Mesenchymal stem cell (in vitro differentiated cells and primary cell): ENCODE measurements at regions not wholly inside any gene's neighbourhood (a gene's known extent, or its start where the extent isn't known, plus 50 kb on each side); places are given as distances from the start of the nearest gene placed in this dataset.

Source experiments
- DNase-seq: peaks from one replicate; pipeline ENCODE4 v3.0.0-alpha.2; 2013
- H2AFZ ChIP-seq: one replicate; pipeline ENCODE4 v1.6.1; 2013; ENCODE audit warnings: low read depth, mild to moderate bottlenecking, control low read depth, inconsistent platforms, low read length, moderate library complexity
- H2AK5ac ChIP-seq: 2 replicates; pipeline ENCODE4 v1.6.1; 2013; ENCODE audit warnings: low read length, moderate library complexity, mild to moderate bottlenecking, inconsistent platforms; ENCODE audit not compliant: severe bottlenecking
- H2BK120ac ChIP-seq: one replicate; pipeline ENCODE4 v1.6.1; 2013; ENCODE audit warnings: low read depth, mild to moderate bottlenecking, inconsistent platforms, low read length, moderate library complexity
- H2BK12ac ChIP-seq, 2 experiments: one replicate each; pipeline ENCODE4 v1.6.1; 2013; ENCODE audit warnings: inconsistent platforms in 2 of 2, low read length in 2 of 2, mild to moderate bottlenecking in 2 of 2, moderate library complexity in 2 of 2, control low read depth in 1 of 2
- H2BK15ac ChIP-seq: one replicate; pipeline ENCODE4 v1.6.1; 2013; ENCODE audit warnings: mild to moderate bottlenecking, low read depth, inconsistent platforms; ENCODE audit not compliant: poor library complexity, severe bottlenecking
- H2BK5ac ChIP-seq: 2 replicates; pipeline ENCODE4 v1.6.1; 2013; ENCODE audit warnings: low read depth, mild to moderate bottlenecking, low read length, control low read depth, inconsistent platforms; ENCODE audit not compliant: poor library complexity, severe bottlenecking
- H3K14ac ChIP-seq, 2 experiments: one replicate each; pipeline ENCODE4 v1.6.1; 2013; ENCODE audit warnings: inconsistent platforms in 2 of 2, low read length in 2 of 2, control low read depth in 1 of 2, mild to moderate bottlenecking in 1 of 2, moderate library complexity in 1 of 2
- H3K18ac ChIP-seq, 2 experiments: one replicate each; pipeline ENCODE4 v1.6.1; 2013; ENCODE audit warnings: inconsistent platforms in 2 of 2, low read length in 2 of 2, control low read depth in 1 of 2, low read depth in 1 of 2, mild to moderate bottlenecking in 1 of 2
- H3K23ac ChIP-seq, 2 experiments: one replicate each; pipeline ENCODE4 v1.6.1; 2013; ENCODE audit warnings: inconsistent platforms in 2 of 2, low read length in 2 of 2, mild to moderate bottlenecking in 2 of 2, moderate library complexity in 2 of 2, control low read depth in 1 of 2
- H3K27ac ChIP-seq: 2 replicates; pipeline ENCODE4 v1.5.1; 2013; ENCODE audit warnings: mild to moderate bottlenecking, moderate library complexity, low read length, control low read depth, inconsistent platforms; ENCODE audit not compliant: poor library complexity, severe bottlenecking
- H3K27me3 ChIP-seq, 2 experiments: 2 replicates each; pipeline versions ENCODE4 v1.6.1 to v1.7.0; 2013; ENCODE audit warnings: low read length in 2 of 2, mild to moderate bottlenecking in 2 of 2, moderate library complexity in 2 of 2, control low read depth in 1 of 2, inconsistent platforms in 1 of 2; ENCODE audit not compliant: control insufficient read depth in 1 of 2, insufficient read depth in 1 of 2
- H3K36me3 ChIP-seq, 2 experiments: 2 replicates each; pipeline versions ENCODE4 v1.6.1 to v1.7.0; 2013; ENCODE audit warnings: low read length in 2 of 2, control low read depth in 1 of 2, inconsistent platforms in 1 of 2, low read depth in 1 of 2, mild to moderate bottlenecking in 1 of 2; ENCODE audit not compliant: insufficient read depth in 2 of 2, control insufficient read depth in 1 of 2
- H3K4ac ChIP-seq, 2 experiments: one replicate each; pipeline ENCODE4 v1.6.1; 2013; ENCODE audit warnings: inconsistent platforms in 2 of 2, low read length in 2 of 2, mild to moderate bottlenecking in 2 of 2, moderate library complexity in 2 of 2, control low read depth in 1 of 2, low read depth in 1 of 2
- H3K4me1 ChIP-seq: 2 replicates; pipeline ENCODE4 v1.6.1; 2013; ENCODE audit warnings: low read depth, low read length, control low read depth; ENCODE audit not compliant: control insufficient read depth, insufficient read depth
- H3K4me2 ChIP-seq: 2 replicates; pipeline ENCODE4 v1.6.1; 2013; ENCODE audit warnings: low read length, mild to moderate bottlenecking, inconsistent platforms; ENCODE audit not compliant: poor library complexity, severe bottlenecking
- H3K4me3 ChIP-seq, 2 experiments: 2 replicates each; pipeline versions ENCODE4 v1.5.1 to v1.7.0; 2013; ENCODE audit warnings: low read length in 2 of 2, mild to moderate bottlenecking in 2 of 2, control low read depth in 1 of 2, low read depth in 1 of 2; ENCODE audit not compliant: insufficient read depth in 1 of 2
- H3K79me1 ChIP-seq: replicated peaks from 2 replicates; pipeline ENCODE4 v1.6.1; 2013; ENCODE audit warnings: mild to moderate bottlenecking, control low read depth, low read length, inconsistent platforms; ENCODE audit not compliant: poor library complexity, severe bottlenecking
- H3K9ac ChIP-seq: 2 replicates; pipeline ENCODE4 v1.7.0; 2013; ENCODE audit warnings: mild to moderate bottlenecking, low read length, moderate library complexity
- H3K9me3 ChIP-seq: 2 replicates; pipeline ENCODE4 v1.7.0; 2013; ENCODE audit warnings: mild to moderate bottlenecking, low read length; ENCODE audit not compliant: control insufficient read depth
- H4K8ac ChIP-seq: one replicate; pipeline ENCODE4 v1.6.1; 2013; ENCODE audit warnings: inconsistent platforms, mild to moderate bottlenecking, low read length, moderate library complexity
- H4K91ac ChIP-seq: one replicate; pipeline ENCODE4 v1.6.1; 2013; ENCODE audit warnings: mild to moderate bottlenecking, low read length, inconsistent platforms
- WGBS: methylation state at CpG from one replicate; pipeline ENCODE4 v1.1.7; 2013; ENCODE audit warnings: mixed read lengths; 5-methylcytosine and 5-hydroxymethylcytosine counted together

- Histone ChIP-seq H3K27me3 (no peaks in the 10 kb centered on the region), H3K4me2 (no peak overlapping the region), H2BK12ac (no peak overlapping the region), H3K18ac (no peak overlapping the region), H3K9ac (no peak overlapping the region), H3K23ac (no peak overlapping the region), H2AFZ (no peak overlapping the region), H3K14ac (no peak overlapping the region), H2BK15ac (no peak overlapping the region), H4K8ac (no peak overlapping the region), H3K9me3 (peaks cover 11% of the 10 kb centered on the region), H3K79me1 (no peaks in the 10 kb centered on the region), H3K4me1 (peaks cover 8% of the 10 kb centered on the region), H3K4me3 (no peak overlapping the region), H3K27ac (no peak overlapping the region), H3K4ac (no peak overlapping the region), H2AK5ac (no peak overlapping the region), H2BK5ac (no peak overlapping the region), H2BK120ac (no peak overlapping the region), H3K36me3 (no peaks in the 10 kb centered on the region), H4K91ac (no peak overlapping the region)
- peak; percentile 35 for DNase-seq
- WGBS: 83% methylated on average over 2 of the region's 2 CpGs
Measured at GRCh38 chr2:18907508-18907907, 318.1 kb upstream of the NT5C1B start.

- H3K9me3 ChIP-seq: peaks cover 11% of the 10 kb centered on the region
- H4K8ac ChIP-seq: no peak overlapping the region
- H3K18ac ChIP-seq: no peak overlapping the region
- no peak overlapping the region for H3K4ac ChIP-seq
- no peak overlapping the region for H3K9ac ChIP-seq
- no peaks in the 10 kb centered on the region for H3K36me3 ChIP-seq
- WGBS: 88% methylated on average over 3 of the region's 3 CpGs
- no peak overlapping the region for H2BK120ac ChIP-seq
- no peaks in the 10 kb centered on the region for H3K27me3 ChIP-seq
- DNase-seq: no peak
- H3K4me1 ChIP-seq: peaks cover 4% of the 10 kb centered on the region
- no peak overlapping the region for H3K14ac ChIP-seq
- no peaks in the 10 kb centered on the region for H3K79me1 ChIP-seq
- no peak overlapping the region for H3K4me3 ChIP-seq
- no peak overlapping the region for H2AK5ac ChIP-seq
- no peak overlapping the region for H2BK12ac ChIP-seq
- no peak overlapping the region for H3K27ac ChIP-seq
- H3K4me2 ChIP-seq: no peak overlapping the region
- H2BK5ac ChIP-seq: no peak overlapping the region
- H2BK15ac ChIP-seq: no peak overlapping the region
- H2AFZ ChIP-seq: no peak overlapping the region
- H4K91ac ChIP-seq: no peak overlapping the region
- no peak overlapping the region for H3K23ac ChIP-seq
Measured at GRCh38 chr2:18903750-18904149, 314.4 kb upstream of the NT5C1B start.

DNA sequence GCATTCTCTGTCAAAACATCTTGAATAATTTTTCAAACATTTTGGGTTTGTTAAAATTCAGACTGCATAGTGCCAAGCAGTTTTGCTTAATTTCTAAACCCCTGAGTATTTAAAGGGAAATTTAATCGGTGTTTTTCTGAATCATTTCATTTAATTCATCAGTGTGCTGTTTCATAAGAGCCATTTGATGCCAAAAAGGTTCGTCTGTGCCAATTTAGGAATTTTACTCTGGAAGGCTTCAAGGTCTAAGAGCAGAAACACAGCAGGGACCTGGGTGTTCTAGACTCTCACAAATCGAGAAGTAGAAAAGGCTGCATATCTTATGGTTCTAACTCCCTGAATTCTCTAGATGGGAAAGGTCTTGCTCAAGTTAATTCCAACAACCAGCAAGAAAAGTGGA lies 311.9 kb upstream of the NT5C1B start:
- no peak for DNase-seq
- H2BK12ac ChIP-seq: no peak overlapping the region
- H2AK5ac ChIP-seq: no peak overlapping the region
- no peaks in the 10 kb centered on the region for H3K79me1 ChIP-seq
- no peak overlapping the region for H2BK15ac ChIP-seq
- H3K9ac ChIP-seq: peak overlapping the region; percentile 82
- no peak overlapping the region for H4K91ac ChIP-seq
- H3K36me3 ChIP-seq: no peaks in the 10 kb centered on the region
- H4K8ac ChIP-seq: no peak overlapping the region
- peaks cover 4% of the 10 kb centered on the region for H3K4me1 ChIP-seq
- 91% methylated on average over 3 of the region's 3 CpGs for WGBS
- H2BK5ac ChIP-seq: no peak overlapping the region
- H2AFZ ChIP-seq: no peak overlapping the region
- peaks cover 5% of the 10 kb centered on the region for H3K9me3 ChIP-seq
- H3K27ac ChIP-seq: no peak overlapping the region
- no peak overlapping the region for H2BK120ac ChIP-seq
- no peak overlapping the region for H3K4me3 ChIP-seq
- no peak overlapping the region for H3K14ac ChIP-seq
- H3K23ac ChIP-seq: no peak overlapping the region
- H3K4me2 ChIP-seq: no peak overlapping the region
- no peaks in the 10 kb centered on the region for H3K27me3 ChIP-seq
- no peak overlapping the region for H3K18ac ChIP-seq
- H3K4ac ChIP-seq: no peak overlapping the region

GRCh38 chr2:18900691-18901141 lies 311.3 kb upstream of the NT5C1B start:
- H2BK15ac ChIP-seq: no peak overlapping the region
- no peak overlapping the region for H3K27ac ChIP-seq
- H3K9me3 ChIP-seq: no peaks in the 10 kb centered on the region
- no peak overlapping the region for H3K23ac ChIP-seq
- no peak overlapping the region for H3K4me2 ChIP-seq
- no peaks in the 10 kb centered on the region for H3K27me3 ChIP-seq
- DNase-seq: no peak
- no peak overlapping the region for H3K18ac ChIP-seq
- no peaks in the 10 kb centered on the region for H3K79me1 ChIP-seq
- no peak overlapping the region for H4K91ac ChIP-seq
- H3K36me3 ChIP-seq: no peaks in the 10 kb centered on the region
- H2BK5ac ChIP-seq: no peak overlapping the region
- H2BK12ac ChIP-seq: no peak overlapping the region
- H3K14ac ChIP-seq: no peak overlapping the region
- H2AK5ac ChIP-seq: no peak overlapping the region
- peaks cover 4% of the 10 kb centered on the region for H3K4me1 ChIP-seq
- no peak overlapping the region for H4K8ac ChIP-seq
- no peak overlapping the region for H3K4ac ChIP-seq
- peak overlapping the region; percentile 82 for H3K9ac ChIP-seq
- no peak overlapping the region for H2BK120ac ChIP-seq
- H3K4me3 ChIP-seq: peak overlapping the region in 1 of 2 experiments; percentile 36
- H2AFZ ChIP-seq: no peak overlapping the region
